IPS DF 4.7 (cell line): ENCODE measurements at regions not wholly inside any gene's neighbourhood (a gene's known extent, or its start where the extent isn't known, plus 50 kb on each side); places are given as distances from the start of the nearest gene placed in this dataset.
"Not testable (repeated sequence)": the region's sequence is repeated elsewhere in the genome, so short reads cannot be mapped to it uniquely, and the experiment has no call there.

Experiments
- DNase-seq: peaks from one replicate; pipeline ENCODE4 v3.0.0-alpha.2; 2013; ENCODE audit warnings: low spot score; ENCODE audit errors: extremely low read depth

GRCh38 chr13:90803210-90803609 lies 544.3 kb upstream of the MIR17HG start:
- DNase-seq, result no peak

- no peak for DNase-seq
Observed at GRCh38 chr13:90806016-90806615, 541.4 kb upstream of the MIR17HG start.

DNA sequence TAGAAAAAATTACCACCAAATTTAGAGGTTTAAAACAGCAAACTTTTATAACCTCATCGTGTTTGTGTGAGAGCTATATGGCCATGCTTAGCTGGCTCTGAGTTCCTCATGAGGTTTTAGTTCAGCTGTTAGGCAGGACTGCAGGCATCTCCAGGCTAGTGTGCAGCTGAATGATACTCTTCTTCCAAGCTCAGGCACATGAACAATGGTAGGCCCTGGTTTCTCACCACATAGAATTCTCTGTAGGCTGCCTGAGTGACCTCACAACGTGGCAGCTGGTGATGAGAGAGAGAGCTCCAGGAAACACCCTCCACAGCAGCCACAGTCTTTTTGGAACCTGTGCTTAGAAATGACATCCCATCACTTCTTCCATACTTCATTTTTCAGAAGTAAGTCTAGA lies 540.6 kb upstream of the MIR17HG start:
- no peak for DNase-seq

DNA sequence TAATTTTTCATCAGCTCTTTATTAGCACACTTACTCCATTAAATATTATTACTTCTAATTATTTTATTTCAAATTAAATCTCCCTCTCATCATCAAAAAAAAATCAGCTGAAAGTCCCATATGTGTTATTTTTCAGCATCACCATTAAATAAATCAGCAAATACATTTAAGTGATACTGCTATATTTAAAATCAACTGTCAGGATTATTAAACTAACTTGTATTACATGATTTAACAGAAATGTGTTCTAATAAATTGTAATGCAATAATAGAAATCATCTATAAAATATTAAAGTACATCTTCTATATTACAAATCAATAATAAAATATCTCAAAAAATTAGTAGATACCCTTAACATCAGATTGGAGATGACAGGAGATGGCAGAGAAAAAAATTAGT lies 538.6 kb upstream of the MIR17HG start:
- DNase-seq, result no peak

DNA sequence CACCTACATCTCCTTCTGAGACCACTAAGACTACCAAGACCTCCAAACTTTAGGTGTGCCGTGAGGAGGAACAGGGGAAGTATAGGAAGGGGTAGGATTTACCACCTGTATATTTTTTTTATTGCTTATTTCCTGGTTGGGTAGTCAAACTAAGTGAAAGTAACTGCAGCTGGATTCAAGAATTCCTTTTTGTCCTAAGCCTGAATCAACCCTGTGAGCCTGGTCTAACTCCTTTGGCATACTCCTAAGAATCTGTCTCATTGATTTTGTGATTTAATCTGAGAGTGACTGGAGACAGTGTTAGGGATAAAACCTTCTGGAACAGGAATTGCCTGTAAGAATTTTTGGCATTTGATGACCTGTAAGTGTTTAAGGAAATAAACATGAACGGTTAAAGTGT lies 523.5 kb upstream of the MIR17HG start:
- no peak for DNase-seq

GRCh38 chr13:90826688-90827087 lies 520.8 kb upstream of the MIR17HG start:
- no peak for DNase-seq

DNA sequence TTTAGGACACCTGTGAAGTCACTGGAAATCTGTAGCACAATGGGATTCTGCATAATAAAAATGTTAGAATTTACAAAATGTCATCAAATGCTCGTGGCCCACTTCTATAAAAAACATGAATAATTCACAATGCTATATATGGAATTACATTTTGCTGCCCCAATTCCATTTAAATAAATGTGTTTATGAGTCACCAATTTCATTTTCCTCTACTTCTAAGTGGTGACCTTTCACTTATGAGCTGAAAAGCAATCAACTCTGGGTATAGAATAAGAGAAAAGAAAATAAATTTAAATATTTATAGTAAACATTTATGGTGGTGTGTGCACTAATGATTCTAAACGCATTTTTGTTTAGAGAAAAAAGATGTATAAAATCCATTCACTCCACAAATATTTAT lies 516.7 kb upstream of the MIR17HG start:
- no peak for DNase-seq

- DNase-seq, result no peak
Observed at GRCh38 chr13:90833951-90834350, 513.5 kb upstream of the MIR17HG start.

GRCh38 chr13:90834700-90835099 lies 512.8 kb upstream of the MIR17HG start:
- DNase-seq, result no peak

DNA sequence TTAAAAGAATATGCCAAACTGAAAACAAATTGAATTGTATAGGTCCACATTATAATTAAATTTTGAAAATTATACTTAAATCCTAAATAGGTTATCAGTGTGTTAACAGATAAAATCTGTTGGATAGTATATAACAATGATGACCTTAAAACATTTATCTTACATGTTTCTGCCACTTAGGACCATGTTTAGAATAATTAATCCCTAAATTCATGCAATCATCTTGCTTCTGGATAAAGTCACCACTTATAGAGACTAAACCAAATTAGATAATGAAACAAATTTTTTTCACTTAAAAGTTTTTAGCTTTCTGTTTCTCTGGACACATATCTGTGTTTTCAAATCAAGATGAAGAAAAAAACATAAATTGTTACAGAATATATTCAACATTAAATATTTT lies 511.7 kb upstream of the MIR17HG start:
- DNase-seq, result no peak

DNA sequence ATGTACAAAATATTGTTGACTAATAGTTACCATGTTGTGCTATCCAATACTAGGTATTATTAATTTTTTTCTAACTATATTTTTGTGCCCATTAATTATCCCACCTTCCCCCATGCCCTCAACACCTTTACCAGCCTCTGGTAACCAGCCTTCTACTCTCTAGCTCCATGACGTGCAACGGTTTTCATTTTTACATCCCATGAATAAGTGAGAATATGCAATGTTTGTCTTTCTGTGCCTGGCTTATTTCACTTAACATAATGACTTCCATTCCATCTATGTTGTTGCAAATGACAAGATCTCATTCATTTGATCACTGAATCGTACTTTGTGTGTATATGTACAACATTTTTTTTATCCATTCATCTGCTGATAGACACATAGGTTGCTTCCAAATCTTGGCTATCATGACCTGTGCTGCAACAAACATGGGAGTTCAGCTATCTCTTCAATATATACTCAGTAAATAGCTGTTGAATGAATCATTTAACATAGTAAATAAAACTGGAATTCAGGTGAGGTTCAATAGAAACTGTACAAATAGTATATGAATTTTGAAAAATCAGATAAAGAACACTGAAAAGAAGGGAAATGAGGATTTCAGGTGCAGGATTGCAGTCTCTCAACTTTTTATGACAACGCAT lies 509.0 kb upstream of the MIR17HG start:
- DNase-seq, result no peak

DNA sequence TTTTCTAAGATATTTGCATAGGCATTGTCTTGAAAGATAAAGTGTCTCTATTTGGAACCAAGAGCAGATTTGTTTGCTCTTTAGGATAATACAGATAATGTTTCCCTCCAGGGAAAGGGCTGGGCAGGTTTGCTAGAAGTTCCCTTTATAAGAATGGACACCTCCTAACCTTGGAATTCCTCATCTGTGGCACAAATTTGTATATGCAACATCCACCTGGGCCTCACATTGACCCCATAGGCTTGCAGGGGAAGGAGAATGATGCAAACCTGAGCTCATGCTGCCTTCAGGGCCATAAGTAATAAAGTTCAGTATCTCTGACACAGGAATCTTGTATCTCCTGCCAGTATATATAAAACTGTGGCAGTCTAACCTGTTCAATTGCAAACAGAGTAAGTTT lies 508.4 kb upstream of the MIR17HG start:
- no peak for DNase-seq

DNA sequence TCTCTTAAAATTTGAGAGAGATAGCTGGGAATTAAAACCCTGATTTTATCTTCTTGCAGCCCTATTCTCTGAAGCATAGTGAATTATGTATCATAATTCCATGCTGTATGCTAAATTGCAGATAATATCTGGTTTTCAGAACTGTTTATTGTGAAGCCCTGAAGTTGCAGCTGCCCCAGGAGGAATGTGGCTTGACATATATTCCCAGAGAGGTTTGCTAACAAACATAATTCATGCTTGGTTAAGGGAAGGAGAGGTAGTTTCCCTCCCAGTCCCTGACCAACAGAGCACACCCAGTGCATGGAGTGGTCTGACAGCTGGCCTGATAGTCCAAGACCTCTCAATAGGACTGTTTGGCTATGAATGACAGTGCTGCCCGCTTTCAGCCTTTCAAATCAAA lies 500.6 kb upstream of the MIR17HG start:
- DNase-seq, result no peak

GRCh38 chr13:90853666-90854065 lies 493.8 kb upstream of the MIR17HG start:
- not testable (repeated sequence) for DNase-seq

- no peak for DNase-seq
Observed at GRCh38 chr13:90857921-90858320, 489.6 kb upstream of the MIR17HG start.

- DNase-seq, result no peak
Observed at GRCh38 chr13:90866006-90866405, 481.5 kb upstream of the MIR17HG start.

- DNase-seq, result peak; percentile 62
Observed at GRCh38 chr13:90867336-90867683, 480.2 kb upstream of the MIR17HG start.

GRCh38 chr13:90868321-90868920 lies 479.1 kb upstream of the MIR17HG start:
- DNase-seq, result no peak

GRCh38 chr13:90869580-90869979 lies 477.9 kb upstream of the MIR17HG start:
- DNase-seq, result no peak

- no peak for DNase-seq
Observed at GRCh38 chr13:90872491-90873025, 474.9 kb upstream of the MIR17HG start.

- DNase-seq, result no peak
Observed at GRCh38 chr13:90880790-90881189, 466.7 kb upstream of the MIR17HG start.

DNA sequence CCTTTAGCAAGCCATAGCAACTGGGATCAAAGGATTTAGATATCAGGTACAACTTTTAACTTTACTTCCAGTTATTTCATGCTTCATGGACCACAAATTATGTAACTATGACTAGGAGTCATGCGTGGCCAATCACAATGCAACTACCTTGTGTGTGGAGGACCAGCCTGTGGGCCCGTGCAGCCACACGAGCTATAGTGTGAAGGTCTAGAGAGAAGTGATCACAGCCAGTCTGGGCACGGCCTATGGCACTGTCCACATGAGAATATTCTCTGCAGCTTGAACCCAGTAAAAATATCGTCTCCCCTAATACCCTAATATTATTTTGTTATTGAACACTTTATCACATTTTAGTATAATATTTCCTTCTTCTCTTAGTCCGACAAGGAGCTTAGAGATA lies 464.9 kb upstream of the MIR17HG start:
- DNase-seq, result no peak

- DNase-seq, result no peak
Observed at GRCh38 chr13:90883592-90883991, 463.9 kb upstream of the MIR17HG start.
